ENCODE measurements at regions not wholly inside any gene's neighbourhood (a gene's known extent, or its start where the extent isn't known, plus 50 kb on each side); places are given as distances from the start of the nearest gene placed in this dataset.

DNA sequence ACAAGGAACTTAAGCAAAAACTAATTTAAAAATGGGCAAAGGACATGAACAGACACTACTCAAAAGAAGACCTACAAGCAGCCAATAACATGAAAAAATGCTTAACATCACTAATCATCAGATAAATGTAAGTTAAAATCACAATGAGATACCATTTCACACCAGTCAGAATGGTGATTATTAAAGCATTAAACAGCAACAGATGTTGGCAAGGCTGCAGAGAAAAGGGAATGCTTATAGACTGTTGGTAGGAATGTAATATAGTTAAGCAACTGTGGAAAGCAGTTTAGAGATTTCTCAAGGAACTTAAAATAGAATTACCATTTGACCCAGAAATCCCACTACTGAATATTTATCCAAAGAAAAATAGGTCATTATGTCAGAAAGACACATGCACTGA lies 482.2 kb downstream of the SQOR start:
- TF ChIP-seq, protein P1, sequence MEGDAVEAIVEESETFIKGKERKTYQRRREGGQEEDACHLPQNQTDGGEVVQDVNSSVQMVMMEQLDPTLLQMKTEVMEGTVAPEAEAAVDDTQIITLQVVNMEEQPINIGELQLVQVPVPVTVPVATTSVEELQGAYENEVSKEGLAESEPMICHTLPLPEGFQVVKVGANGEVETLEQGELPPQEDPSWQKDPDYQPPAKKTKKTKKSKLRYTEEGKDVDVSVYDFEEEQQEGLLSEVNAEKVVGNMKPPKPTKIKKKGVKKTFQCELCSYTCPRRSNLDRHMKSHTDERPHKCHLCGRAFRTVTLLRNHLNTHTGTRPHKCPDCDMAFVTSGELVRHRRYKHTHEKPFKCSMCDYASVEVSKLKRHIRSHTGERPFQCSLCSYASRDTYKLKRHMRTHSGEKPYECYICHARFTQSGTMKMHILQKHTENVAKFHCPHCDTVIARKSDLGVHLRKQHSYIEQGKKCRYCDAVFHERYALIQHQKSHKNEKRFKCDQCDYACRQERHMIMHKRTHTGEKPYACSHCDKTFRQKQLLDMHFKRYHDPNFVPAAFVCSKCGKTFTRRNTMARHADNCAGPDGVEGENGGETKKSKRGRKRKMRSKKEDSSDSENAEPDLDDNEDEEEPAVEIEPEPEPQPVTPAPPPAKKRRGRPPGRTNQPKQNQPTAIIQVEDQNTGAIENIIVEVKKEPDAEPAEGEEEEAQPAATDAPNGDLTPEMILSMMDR (IDR thresholded peaks at IDR 0.05) = no peak
- no peak for TF ChIP-seq ZFX (IDR thresholded peaks at IDR 0.05; ENCODE audit: borderline replicate concordance)
- no peak overlapping the region for H3K27ac ChIP-seq

DNA sequence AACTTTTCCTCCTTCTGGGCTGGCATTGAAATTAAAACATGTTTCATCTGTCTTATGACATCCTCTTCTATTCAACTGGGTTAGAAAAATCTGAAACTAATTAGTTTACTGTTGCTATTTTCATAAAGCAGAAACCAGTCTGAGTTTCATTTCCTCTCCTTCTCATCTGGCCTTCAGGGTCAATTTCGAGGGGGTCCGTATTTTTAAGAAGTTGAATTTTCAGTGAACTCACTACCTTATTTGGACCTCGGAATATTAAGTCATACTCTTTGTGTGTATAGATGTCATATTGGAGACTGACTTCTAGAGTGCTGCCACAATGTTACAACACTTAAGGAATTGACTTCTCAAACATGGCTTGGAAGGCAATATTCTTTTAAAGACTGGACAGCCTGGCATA lies 485.9 kb downstream of the SQOR start:
- TF ChIP-seq, protein P1 (IDR thresholded peaks at IDR 0.05) = no peak
- no peak for TF ChIP-seq ZFX (IDR thresholded peaks at IDR 0.05; ENCODE audit: borderline replicate concordance)
- no peak overlapping the region for H3K27ac ChIP-seq

DNA sequence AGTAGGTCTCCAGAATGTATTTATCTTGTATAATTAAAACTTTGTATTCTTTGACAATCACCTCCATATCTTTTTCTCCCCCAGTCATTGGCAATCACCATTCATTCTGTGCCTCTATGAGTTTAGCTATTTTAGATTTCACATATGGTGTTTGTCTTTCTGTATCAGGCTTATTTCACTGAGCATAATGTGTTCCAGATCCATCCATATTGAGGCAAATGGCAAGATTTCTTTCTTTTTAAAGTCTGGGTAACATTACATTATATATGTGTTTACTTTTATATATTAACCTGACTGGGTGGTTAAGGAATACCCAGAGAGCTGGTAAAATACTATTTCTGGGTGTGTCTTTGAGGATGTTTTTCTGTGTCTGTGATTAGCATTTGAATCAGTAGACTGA lies 486.6 kb downstream of the SQOR start:
- H3K27ac ChIP-seq = no peak overlapping the region

DNA sequence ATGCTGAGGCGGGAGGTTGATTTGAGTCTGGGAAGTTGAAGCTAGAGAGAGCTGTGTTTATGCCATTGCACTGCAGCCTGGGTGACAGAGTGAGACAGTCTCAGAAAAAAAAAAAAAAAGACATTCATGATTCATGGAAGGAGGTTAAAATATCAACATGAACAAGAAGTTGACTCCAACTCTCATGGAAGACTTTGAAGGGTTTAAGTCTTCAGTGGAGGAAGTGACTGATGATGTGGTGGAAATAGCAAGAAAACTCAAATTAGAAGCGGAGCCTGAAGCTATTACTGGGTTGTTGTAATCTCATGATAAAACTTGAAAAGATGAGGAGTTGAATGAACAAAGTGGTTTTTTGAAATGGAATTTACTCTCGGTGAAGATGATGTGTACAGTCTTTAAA lies 491.8 kb downstream of the SQOR start:
- TF ChIP-seq, protein P1 (IDR thresholded peaks at IDR 0.05) = no peak
- TF ChIP-seq ZFX (IDR thresholded peaks at IDR 0.05; ENCODE audit: borderline replicate concordance) = no peak

More for the DNA sequence above, 486.6 kb downstream of the SQOR start:
- TF ChIP-seq, protein P1 (IDR thresholded peaks at IDR 0.05) = no peak
- TF ChIP-seq ZFX (IDR thresholded peaks at IDR 0.05; ENCODE audit: borderline replicate concordance) = no peak

DNA sequence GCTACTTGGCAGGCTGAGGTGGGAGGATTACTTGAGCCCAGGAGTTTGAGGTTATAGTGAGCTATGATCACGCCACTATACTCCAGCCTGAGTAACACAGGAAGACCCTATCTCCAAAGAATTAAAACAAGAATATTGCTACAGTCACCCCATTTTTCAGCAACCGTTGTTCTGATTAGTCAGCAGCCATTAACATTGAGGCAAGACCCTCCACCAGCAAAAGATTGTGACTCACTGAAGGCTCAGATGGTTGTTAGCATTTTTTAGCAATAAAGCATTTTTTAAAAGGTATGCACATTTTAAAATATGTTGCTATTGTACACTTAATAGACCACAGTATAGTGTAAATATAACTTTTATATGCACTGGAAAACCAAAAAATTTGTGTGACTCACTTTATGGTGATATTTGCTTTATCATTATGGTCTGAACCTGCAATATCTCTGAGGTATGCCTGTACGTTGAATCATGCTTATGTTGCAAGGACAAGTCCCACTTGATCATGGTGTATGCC lies 492.6 kb downstream of the SQOR start:
- TF ChIP-seq, protein P1 (IDR thresholded peaks at IDR 0.05) = no peak
- TF ChIP-seq ZFX (IDR thresholded peaks at IDR 0.05; ENCODE audit: borderline replicate concordance) = no peak
- no peak overlapping the region for H3K27ac ChIP-seq

More for the DNA sequence above, 491.8 kb downstream of the SQOR start:
- H3K27ac ChIP-seq = no peak overlapping the region

DNA sequence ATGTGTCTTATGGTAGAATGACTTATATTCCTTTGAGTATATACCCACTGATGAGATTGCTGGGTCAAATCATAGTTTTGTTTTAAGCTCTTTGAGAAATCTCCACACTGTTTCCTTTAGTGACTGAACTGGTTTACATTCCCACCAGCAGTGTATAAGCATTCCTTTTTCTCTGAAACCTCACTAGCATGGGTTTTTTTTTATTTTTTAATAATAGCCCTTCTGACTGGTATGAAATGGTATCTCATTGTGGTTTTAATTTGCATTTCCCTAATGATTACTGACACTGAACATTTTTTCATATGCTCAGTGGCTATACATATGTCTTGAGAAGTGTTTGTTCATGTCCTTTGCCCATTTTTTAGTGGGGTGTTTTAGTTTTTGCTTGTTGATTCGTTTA lies 494.3 kb downstream of the SQOR start:
- no peak for TF ChIP-seq ZFX (IDR thresholded peaks at IDR 0.05; ENCODE audit: borderline replicate concordance)
- TF ChIP-seq, protein P1 (IDR thresholded peaks at IDR 0.05) = no peak
- H3K27ac ChIP-seq = no peak overlapping the region

DNA sequence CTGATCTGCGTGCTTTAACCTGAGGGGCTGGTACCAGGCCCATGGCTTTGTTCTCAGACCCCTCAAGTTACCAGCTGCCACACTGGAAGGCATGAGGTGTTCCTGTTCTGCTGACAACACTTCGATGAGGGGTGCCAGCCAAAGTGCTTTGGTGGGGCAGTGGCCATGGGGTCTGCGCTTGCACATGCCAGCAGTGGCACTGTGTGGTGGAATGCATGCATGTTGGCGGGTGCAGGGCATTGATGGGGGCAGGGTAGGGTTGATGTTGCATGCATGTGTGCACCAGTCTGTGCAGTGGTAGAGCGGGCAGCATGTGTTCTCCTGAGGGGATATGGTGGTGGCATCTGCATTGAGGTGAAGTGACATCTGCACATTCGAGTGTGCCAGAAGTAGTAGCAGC lies 497.0 kb downstream of the SQOR start:
- no peak overlapping the region for H3K27ac ChIP-seq
- TF ChIP-seq, protein P1 (IDR thresholded peaks at IDR 0.05) = no peak
- TF ChIP-seq ZFX (IDR thresholded peaks at IDR 0.05; ENCODE audit: borderline replicate concordance) = no peak
